ENCODE measurements at regions not wholly inside any gene's neighbourhood (a gene's known extent, or its start where the extent isn't known, plus 50 kb on each side); places are given as distances from the start of the nearest gene placed in this dataset.

DNA sequence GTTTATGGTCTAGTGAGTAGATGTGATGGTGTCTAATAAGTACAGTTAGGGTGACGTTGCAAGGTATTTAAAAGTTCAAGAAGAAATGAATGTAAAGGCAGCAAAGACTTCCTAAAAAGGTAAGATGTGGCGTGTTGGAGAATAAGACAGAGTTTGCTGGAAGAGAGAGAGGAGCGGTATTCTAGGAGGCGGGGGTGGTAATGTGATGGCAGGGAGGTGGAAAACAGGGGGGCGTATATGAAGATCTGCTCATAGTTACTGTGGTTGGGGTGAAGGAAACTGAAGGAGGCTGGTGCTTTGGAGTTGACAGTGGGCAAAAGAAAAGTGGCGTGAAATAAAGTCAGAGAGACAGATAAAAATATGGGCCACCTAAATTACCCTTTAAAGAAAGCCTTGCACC lies 164.9 kb upstream of the LRRN1 start:
- TF ChIP-seq LEF1 (IDR thresholded peaks at IDR 0.05; ENCODE audit: borderline replicate concordance) (no peak), FOXK2 (IDR thresholded peaks at IDR 0.05) (no peak), PKNOX1 (IDR thresholded peaks at IDR 0.05) (no peak), ZNF384 (IDR thresholded peaks at IDR 0.05) (no peak), NFRKB (IDR thresholded peaks at IDR 0.05) (no peak)
